ENCODE measurements at regions not wholly inside any gene's neighbourhood (a gene's known extent, or its start where the extent isn't known, plus 50 kb on each side); places are given as distances from the start of the nearest gene placed in this dataset.
"Not testable (repeated sequence)": the region's sequence is repeated elsewhere in the genome, so short reads cannot be mapped to it uniquely, and the experiment has no call there.

DNA sequence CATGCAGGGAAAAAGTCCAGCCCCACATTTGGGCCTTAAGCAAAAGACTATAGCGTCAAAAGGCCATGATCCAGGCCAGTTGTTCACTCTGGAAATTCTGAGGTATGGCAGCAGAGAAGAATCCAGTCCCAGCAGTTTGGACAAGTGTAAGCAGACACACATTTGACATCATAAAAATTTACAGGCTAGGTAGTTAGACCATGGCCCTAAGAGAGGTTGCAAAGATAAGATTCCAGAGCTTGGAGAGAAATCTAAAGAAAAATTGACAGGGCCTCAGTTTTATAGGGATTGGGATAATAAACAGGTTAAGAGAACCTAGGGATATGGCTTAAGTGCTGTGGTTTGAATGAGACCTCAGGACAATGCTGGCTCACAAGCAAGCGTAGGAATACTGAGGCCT lies 884.4 kb upstream of the SORCS1 start:
- no peaks in the 10 kb centered on the region for H3K4me1 ChIP-seq (ENCODE audit: low read depth)
- no peak for DNase-seq (ENCODE audit: low read depth in 1 of 2, low spot score in 1 of 2)
- no peak overlapping the region for H3K27ac ChIP-seq
- TF ChIP-seq, protein P1, sequence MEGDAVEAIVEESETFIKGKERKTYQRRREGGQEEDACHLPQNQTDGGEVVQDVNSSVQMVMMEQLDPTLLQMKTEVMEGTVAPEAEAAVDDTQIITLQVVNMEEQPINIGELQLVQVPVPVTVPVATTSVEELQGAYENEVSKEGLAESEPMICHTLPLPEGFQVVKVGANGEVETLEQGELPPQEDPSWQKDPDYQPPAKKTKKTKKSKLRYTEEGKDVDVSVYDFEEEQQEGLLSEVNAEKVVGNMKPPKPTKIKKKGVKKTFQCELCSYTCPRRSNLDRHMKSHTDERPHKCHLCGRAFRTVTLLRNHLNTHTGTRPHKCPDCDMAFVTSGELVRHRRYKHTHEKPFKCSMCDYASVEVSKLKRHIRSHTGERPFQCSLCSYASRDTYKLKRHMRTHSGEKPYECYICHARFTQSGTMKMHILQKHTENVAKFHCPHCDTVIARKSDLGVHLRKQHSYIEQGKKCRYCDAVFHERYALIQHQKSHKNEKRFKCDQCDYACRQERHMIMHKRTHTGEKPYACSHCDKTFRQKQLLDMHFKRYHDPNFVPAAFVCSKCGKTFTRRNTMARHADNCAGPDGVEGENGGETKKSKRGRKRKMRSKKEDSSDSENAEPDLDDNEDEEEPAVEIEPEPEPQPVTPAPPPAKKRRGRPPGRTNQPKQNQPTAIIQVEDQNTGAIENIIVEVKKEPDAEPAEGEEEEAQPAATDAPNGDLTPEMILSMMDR (IDR thresholded peaks at IDR 0.05; ENCODE audit: low read depth, low read length), result no peak
- no peak overlapping the region for H3K4me3 ChIP-seq
- no peaks in the 10 kb centered on the region for H3K9me3 ChIP-seq (ENCODE audit: low read depth)
- no peaks in the 10 kb centered on the region for H3K27me3 ChIP-seq
- no peaks in the 10 kb centered on the region for H3K36me3 ChIP-seq

DNA sequence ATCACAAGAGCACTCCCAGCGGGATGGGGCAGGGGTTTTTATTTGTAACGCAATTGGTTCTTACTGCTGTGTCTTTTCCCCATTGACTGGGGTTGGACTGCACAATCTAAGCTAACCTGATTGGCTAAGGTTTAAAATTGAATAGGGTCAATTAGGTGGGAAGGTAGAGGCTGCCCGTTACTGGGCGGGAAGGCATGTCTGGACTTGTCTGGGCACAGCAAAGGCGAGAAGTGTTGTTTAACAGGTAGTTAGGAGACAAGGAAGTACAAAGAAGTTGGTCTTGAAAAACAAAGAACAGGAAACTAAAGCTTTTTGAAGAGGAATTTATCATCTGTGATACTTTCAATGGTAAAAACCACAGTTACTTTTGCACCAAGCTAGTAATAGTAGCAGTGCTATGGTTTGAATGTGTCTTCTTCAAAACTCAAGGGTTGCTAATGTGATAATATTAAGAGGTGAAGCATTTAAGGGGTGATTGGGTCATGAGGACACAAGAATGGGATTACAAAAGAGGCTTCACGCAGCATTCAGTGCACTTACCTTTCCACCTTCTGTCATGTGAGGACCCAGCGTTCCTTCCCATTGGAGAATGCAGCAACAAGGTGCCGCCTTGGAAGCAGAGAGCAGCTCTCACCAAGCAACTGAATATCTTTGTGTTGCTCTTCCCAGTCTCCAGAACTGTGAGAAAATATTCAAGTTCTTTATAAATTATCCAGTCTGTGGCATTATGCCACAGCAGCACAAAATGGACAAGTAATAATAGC lies 875.5 kb upstream of the SORCS1 start:
- Histone ChIP-seq H3K4me1 (ENCODE audit: low read depth) (no peaks in the 10 kb centered on the region), H3K9me3 (ENCODE audit: low read depth) (no peaks in the 10 kb centered on the region), H3K4me3 (no peak overlapping the region), H3K27me3 (no peaks in the 10 kb centered on the region), H3K27ac (no peak overlapping the region), H3K36me3 (no peaks in the 10 kb centered on the region)
- TF ChIP-seq, protein P1 (IDR thresholded peaks at IDR 0.05; ENCODE audit: low read depth, low read length), result no peak
- DNase-seq (ENCODE audit: low read depth in 1 of 2, low spot score in 1 of 2), result no peak

DNA sequence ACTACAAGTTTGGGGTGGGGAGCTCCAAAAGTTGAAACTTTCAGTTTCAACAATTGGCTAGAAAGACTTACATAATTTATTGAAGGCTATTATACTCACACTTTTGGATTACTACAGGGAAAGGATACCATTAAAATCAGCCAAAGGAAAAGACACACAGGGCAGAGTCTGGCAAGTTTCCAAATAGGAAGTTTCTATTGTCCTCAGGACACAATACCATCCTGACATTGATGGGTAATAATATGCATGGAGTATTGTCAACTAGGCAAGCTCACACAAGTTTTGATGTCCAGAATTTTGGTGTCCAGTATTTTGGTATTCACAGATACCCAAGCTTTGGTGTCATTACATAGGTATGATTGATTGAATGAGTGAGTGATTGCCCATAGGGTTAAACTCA lies 872.6 kb upstream of the SORCS1 start:
- DNase-seq (ENCODE audit: low read depth in 1 of 2, low spot score in 1 of 2), result no peak
- Histone ChIP-seq H3K27me3 (no peaks in the 10 kb centered on the region), H3K36me3 (no peaks in the 10 kb centered on the region)

DNA sequence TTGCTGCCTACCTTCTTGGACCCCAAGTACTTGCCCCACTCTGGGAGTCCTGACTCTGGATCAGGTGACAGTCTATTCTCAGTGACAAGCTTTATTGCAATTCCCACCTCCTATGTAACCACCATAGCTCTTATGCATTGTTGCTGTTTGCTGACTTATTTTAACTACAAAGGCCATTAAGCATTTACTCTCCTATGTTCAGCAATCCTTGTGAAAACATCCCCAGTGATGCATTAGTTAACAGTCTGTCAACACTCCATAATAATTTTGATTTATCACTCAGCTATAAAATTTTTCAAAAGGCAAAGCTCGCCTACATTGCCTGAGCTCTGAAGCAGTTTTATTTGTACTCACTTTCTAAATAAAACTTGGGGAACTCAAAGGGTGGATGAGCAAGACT lies 871.8 kb upstream of the SORCS1 start:
- TF ChIP-seq, protein P1 (IDR thresholded peaks at IDR 0.05; ENCODE audit: low read depth, low read length), result no peak
- no peaks in the 10 kb centered on the region for H3K9me3 ChIP-seq (ENCODE audit: low read depth)
- H3K27me3 ChIP-seq, result no peaks in the 10 kb centered on the region
- H3K27ac ChIP-seq, result no peak overlapping the region
- H3K4me3 ChIP-seq, result no peak overlapping the region
- no peaks in the 10 kb centered on the region for H3K4me1 ChIP-seq (ENCODE audit: low read depth)
- no peaks in the 10 kb centered on the region for H3K36me3 ChIP-seq
- DNase-seq (ENCODE audit: low read depth in 1 of 2, low spot score in 1 of 2), result no peak

More for the DNA sequence above, 872.6 kb upstream of the SORCS1 start:
- H3K9me3 ChIP-seq (ENCODE audit: low read depth), result no peaks in the 10 kb centered on the region
- TF ChIP-seq, protein P1 (IDR thresholded peaks at IDR 0.05; ENCODE audit: low read depth, low read length), result no peak
- H3K27ac ChIP-seq, result no peak overlapping the region
- no peak overlapping the region for H3K4me3 ChIP-seq
- H3K4me1 ChIP-seq (ENCODE audit: low read depth), result no peaks in the 10 kb centered on the region

DNA sequence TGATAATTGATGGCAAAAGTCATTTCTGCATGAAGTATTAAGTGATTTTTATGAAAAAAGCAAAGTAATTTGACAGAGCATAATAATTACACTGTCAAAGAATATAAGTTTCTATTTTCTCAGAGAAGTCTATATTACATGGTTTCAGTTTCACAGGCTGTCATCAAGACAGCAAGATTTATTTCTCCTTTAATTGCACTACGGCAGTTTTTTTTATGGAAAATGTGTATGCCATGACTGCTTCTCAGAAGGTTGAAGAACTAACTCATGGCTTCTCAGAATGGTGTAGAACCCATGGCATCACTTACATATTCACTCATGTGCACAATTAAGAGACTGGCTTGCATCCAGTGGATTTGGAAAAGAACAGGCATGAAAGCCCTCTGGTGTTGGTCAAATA lies 870.3 kb upstream of the SORCS1 start:
- Histone ChIP-seq H3K27me3 (no peaks in the 10 kb centered on the region), H3K36me3 (no peaks in the 10 kb centered on the region), H3K27ac (no peak overlapping the region)

DNA sequence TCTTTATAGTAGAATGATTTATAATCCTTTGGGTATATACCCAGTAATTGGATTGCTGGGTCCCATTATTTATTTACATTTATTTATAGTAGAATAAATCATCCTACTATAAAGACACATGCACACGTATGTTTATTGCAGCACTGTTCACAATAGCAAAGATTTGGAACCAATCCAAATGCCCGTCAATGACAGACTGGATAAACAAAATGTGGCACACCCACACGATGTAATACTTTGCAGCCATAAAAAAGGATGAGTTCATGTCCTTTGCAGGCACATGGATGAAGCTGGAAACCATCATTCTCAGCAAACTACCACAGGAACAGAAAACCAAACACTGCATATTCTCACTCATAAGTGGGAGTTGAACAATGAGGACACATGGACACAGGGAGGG lies 869.0 kb upstream of the SORCS1 start:
- not testable (repeated sequence) for H3K4me3 ChIP-seq; H3K27me3 ChIP-seq; DNase-seq (ENCODE audit: low read depth in 1 of 2, low spot score in 1 of 2); H3K36me3 ChIP-seq; H3K27ac ChIP-seq; H3K4me1 ChIP-seq (ENCODE audit: low read depth); H3K9me3 ChIP-seq (ENCODE audit: low read depth)

More for the DNA sequence above, 870.3 kb upstream of the SORCS1 start:
- Histone ChIP-seq H3K4me1 (ENCODE audit: low read depth) (no peaks in the 10 kb centered on the region), H3K9me3 (ENCODE audit: low read depth) (no peaks in the 10 kb centered on the region), H3K4me3 (no peak overlapping the region)
- TF ChIP-seq, protein P1 (IDR thresholded peaks at IDR 0.05; ENCODE audit: low read depth, low read length), result no peak
- no peak for DNase-seq (ENCODE audit: low read depth in 1 of 2, low spot score in 1 of 2)
